SHP77 (cell line): ENCODE measurements at regions not wholly inside any gene's neighbourhood (a gene's known extent, or its start where the extent isn't known, plus 50 kb on each side); places are given as distances from the start of the nearest gene placed in this dataset.
"Not testable (repeated sequence)": the region's sequence is repeated elsewhere in the genome, so short reads cannot be mapped to it uniquely, and the experiment has no call there.

ENCODE experiments used
- DNase-seq, 2 experiments: peaks; one replicate each; lab custom pipeline; 2025; lab: John Stamatoyannopoulos, UW

- DNase-seq = no peak
These were observed 482.5 kb upstream of the SPRY2 start for GRCh38 chr13:80823472-80823871.

- no peak for DNase-seq
These were observed 480.5 kb upstream of the SPRY2 start for GRCh38 chr13:80821466-80821865.

- DNase-seq = no peak
These were observed 477.1 kb upstream of the SPRY2 start for GRCh38 chr13:80817979-80818378.

GRCh38 chr13:80814541-80814940 is 473.6 kb upstream of the SPRY2 start:
- no peak for DNase-seq

- DNase-seq = not testable (repeated sequence)
These were observed 469.4 kb upstream of the SPRY2 start for GRCh38 chr13:80810294-80810693.

GRCh38 chr13:80802946-80803345 is 462.0 kb upstream of the SPRY2 start:
- DNase-seq = no peak

GRCh38 chr13:80798576-80799133 is 457.7 kb upstream of the SPRY2 start:
- no peak for DNase-seq

- no peak for DNase-seq
These were observed 446.7 kb upstream of the SPRY2 start for GRCh38 chr13:80787604-80788003.

GRCh38 chr13:80783926-80784565 is 443.1 kb upstream of the SPRY2 start:
- no peak for DNase-seq

GRCh38 chr13:80782441-80782840 is 441.5 kb upstream of the SPRY2 start:
- no peak for DNase-seq

GRCh38 chr13:80778297-80778696 is 437.4 kb upstream of the SPRY2 start:
- no peak for DNase-seq

- no peak for DNase-seq
These were observed 416.8 kb upstream of the SPRY2 start for GRCh38 chr13:80757694-80758093.

- DNase-seq = no peak
These were observed 415.0 kb upstream of the SPRY2 start for GRCh38 chr13:80755910-80756309.

GRCh38 chr13:80754441-80754840 is 413.5 kb upstream of the SPRY2 start:
- DNase-seq = no peak

- no peak for DNase-seq
These were observed 412.9 kb upstream of the SPRY2 start for GRCh38 chr13:80753866-80754265.

GRCh38 chr13:80751854-80752253 is 410.9 kb upstream of the SPRY2 start:
- no peak for DNase-seq

GRCh38 chr13:80744147-80744914 is 403.4 kb upstream of the SPRY2 start:
- DNase-seq = no peak

GRCh38 chr13:80742033-80742432 is 401.1 kb upstream of the SPRY2 start:
- DNase-seq = no peak

- DNase-seq = no peak
These were observed 399.1 kb upstream of the SPRY2 start for GRCh38 chr13:80740071-80740470.

- no peak for DNase-seq
These were observed 396.6 kb upstream of the SPRY2 start for GRCh38 chr13:80737513-80737912.

- DNase-seq = no peak
These were observed 386.5 kb upstream of the SPRY2 start for GRCh38 chr13:80727321-80727975.

GRCh38 chr13:80726868-80727267 is 385.9 kb upstream of the SPRY2 start:
- DNase-seq = no peak

- no peak for DNase-seq
These were observed 380.8 kb upstream of the SPRY2 start for GRCh38 chr13:80721689-80722088.
